DMS53 treated with DMSO at 0.1 percent for 48 hours (cell line): ENCODE measurements at regions not wholly inside any gene's neighbourhood (a gene's known extent, or its start where the extent isn't known, plus 50 kb on each side); places are given as distances from the start of the nearest gene placed in this dataset.
A peak's percentile ranks its signal among the peaks of the same experiment; 100 is the strongest.

Experiments
- DNase-seq: peaks from one replicate; lab custom pipeline; 2025; ENCODE audit not compliant: unreplicated experiment; lab: John Stamatoyannopoulos, UW

DNA sequence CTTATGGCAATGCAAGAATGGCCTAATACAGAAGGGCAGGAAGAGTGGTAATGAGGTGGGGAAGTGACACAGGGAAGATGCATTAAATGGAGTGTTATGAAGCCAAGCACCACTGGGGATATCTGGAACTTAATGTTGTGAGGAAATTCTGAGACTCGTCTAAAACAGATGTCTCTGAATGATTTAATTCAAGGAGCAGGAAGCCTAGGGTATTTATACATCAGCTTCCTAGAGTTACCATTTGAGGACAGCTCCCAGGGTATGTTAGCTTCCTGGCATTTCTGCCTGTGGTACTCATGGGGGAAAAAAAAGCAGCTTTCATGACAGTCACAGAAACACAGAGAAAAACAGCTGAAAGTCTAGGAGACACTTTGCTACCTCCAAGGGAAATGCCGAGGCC lies 989.5 kb downstream of the CBLN2 start:
- no peak for DNase-seq

DNA sequence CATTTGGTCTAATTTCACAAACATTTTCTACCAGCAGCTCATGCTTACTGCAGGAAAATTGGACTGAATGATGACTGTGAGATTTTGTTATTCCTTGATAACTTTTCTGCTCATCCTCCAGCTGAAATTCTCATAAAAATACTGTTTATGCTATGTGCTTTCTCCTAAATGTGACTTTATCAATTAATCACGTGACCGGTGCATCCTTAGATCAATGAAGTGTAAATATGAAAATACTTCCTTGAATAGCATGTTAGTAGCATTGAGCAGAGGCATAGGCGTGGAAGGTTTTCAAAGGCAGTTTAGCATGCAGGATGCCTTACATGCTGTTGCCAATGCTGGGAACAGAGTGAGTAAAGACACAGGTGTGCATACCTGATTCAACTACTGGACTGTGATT lies 1002.5 kb downstream of the CBLN2 start:
- no peak for DNase-seq

DNA sequence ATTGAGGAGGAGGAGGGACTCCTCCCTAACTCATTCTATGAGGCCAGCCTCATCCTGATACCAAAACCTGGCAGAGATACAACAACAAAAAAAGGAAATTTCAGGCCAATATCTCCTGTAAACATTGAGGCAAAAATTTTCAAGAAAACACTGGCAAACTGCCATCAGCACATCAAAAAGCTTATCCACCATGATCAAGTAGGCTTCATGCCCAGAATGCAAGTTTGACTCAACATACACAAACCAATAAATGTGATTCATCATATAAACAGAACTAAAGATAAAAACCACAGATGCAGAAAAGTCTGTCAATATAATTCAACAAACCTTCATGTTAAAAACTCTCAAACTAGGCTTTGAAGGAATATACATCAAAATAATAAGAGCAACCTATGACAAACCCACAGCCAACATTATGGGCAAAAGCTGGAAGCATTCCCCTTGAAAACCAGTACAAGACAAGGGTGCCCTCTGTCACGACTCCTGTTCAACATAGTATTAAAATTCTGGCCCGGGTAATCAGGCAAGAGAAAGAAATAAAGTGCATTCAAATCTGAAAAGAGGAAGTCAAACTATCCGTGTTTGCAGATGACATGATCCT lies 1014.3 kb downstream of the CBLN2 start:
- DNase-seq, result no peak

DNA sequence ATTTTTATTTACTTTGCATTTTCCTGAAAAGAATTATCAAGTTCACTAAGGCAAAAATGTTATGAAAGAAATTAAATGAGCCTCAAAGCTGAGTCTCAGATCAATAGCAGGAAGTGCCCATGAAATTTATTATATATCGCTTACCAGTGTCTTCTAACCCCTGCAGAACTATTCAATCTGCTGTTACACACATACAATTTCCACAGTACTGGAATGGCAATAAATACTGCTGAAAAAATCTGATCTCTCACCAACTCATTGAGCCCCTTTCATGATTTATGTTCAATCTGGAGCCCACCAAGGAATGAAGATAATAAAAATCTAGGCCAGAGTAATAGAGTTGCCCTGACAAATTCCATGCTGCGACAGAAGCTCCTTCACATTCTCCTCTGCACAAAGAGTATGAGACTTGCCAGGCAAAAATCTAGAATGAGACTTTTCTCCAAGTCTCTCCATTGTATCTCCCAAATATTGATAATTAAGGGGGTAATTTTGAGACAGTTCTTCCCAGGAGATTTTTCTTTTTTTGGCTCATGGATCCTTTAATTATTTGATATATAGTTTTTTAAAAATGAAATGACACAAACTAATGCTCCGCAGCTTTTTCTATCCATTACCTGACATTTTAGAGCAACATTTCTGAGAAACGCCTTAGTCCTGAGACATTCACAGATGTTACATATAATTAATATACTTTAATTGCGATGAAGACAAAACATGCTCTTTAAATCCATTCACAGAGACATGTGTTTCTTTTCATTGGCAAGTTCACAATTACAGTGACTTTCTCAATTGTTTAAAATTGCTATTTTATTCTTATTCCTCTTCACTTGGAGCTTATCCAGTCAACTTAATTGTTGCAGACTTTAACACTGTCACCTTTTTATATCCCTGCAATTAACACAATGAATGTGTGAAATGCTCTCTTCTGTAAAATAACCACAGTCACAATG lies 1020.4 kb downstream of the CBLN2 start:
- DNase-seq, result no peak

DNA sequence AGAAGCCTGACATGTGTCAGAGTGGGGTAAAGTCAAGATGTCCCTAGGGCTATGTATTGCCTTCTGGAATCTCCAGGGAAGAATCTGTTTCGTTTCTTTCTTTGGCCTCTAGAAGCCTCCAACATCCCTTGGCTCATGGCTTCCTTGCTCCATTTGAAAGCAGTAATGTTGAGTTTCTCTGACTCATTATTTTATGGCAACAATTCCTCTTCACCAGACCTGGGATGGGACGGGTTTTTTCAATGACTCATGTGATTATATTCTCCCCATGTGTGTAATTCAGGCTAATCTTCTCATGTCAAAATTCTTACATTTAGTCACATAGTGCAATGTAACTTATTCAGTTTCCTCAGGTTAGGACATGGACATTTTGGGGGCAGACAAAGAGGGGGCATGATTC lies 1038.6 kb downstream of the CBLN2 start:
- no peak for DNase-seq

DNA sequence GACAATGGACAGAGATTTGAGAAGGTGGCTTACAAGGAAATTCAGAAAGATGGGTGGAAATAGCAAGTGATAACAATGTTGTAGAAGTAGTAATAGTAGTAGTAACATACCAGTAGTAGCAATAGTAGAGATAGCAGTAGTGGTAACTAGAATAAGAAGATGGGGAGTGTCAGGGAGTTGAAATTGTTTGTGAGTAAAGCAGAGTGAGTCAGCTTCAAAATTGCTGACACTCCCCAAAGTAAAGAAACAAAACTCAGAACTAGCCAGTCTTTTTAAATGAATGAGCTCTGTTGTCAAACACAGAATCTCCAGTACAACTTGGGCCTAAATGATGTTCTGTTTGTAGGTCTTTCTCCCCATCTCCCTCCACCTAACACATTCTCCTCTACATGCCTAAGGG lies 1040.9 kb downstream of the CBLN2 start:
- DNase-seq, result no peak

DNA sequence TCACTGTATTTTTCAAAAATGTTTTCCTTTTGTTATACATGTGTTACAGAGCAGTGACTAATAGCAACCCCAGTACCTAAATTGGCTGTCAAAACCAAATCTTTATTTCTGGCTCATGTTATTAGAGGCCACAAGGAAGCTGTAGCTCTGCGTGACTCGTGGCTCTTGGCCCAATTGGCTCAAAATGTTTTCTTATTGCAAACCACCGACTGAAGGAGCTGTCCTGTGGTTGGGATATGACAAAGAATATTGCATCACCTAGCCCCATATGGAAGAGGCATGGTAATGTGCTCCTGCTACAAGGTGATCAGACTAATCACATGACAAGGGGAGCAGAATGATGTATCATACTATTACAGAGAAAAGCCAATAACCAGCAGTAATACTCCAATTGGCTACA lies 1058.5 kb downstream of the CBLN2 start:
- no peak for DNase-seq

DNA sequence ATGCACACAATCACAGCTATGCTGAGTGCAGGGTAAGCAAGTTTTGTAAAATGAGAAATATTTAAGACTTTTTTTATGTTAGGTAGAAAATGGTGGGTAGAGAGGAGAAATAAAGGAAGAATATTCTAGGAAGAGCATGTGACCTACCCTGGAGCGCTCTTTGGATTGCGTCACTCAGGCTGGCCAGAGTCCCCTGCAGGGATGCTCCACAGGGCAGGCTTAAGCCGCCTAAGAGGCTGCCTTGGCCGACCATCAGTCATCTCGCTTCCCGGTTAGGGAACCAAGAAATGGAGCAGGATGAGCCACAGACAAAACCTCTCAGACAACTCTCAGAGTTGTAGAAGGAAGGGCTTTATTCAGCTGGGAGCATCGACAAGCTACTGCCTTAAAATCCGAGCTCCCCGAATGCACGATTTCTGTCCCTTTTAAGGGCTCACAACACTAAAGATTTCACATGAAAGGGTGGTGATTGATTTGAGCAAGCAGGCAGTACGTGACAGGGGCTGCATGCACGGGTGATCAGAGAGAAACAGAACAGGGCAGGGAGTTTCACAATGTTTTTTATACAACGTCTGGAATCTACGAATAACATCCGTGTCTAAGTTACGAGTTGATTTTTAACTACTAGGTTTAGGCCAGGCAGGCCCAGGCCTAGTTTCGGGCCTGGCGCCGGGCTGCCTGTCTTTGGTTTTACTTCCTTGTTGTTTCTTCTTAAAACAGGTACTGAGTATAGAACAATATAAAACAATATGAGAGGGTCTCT lies 1072.0 kb downstream of the CBLN2 start:
- no peak for DNase-seq

DNA sequence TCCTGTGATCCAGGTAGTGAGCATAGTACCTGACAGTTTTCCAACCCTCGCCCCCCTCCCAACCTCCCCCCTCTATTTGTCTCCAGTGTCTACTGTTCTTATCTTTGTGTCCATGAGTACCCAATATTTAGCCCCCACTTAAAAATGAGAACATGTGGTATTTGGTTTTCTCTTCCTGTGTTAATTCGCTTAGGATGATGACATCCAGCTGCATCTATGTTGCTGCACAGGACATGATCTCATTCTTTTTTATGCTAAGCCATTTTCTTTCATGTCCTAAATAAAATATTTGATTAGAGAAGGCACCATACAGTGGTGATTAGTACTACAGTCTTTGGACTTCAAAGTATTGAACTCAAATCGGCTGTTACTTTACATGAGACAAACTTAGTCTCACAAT lies 1087.9 kb downstream of the CBLN2 start:
- DNase-seq, result no peak

DNA sequence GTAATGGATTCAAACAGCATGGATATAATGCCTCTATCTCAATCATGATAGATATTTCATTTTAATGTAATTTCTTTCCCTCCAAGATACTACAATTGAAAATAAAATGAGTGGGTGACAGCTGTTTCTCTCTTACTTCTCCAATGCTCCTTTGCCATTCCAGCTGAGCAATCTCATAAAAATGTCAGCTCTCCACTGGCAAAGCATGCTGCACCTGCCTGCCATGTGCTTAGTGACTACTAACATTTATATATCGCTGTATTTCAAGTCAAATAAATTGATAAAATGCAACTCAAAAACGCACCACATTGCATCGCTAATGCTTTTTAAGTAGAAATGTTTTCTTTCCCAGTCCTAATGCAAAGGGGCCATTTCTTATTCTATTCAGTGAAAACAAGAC lies 1093.9 kb downstream of the CBLN2 start:
- no peak for DNase-seq

DNA sequence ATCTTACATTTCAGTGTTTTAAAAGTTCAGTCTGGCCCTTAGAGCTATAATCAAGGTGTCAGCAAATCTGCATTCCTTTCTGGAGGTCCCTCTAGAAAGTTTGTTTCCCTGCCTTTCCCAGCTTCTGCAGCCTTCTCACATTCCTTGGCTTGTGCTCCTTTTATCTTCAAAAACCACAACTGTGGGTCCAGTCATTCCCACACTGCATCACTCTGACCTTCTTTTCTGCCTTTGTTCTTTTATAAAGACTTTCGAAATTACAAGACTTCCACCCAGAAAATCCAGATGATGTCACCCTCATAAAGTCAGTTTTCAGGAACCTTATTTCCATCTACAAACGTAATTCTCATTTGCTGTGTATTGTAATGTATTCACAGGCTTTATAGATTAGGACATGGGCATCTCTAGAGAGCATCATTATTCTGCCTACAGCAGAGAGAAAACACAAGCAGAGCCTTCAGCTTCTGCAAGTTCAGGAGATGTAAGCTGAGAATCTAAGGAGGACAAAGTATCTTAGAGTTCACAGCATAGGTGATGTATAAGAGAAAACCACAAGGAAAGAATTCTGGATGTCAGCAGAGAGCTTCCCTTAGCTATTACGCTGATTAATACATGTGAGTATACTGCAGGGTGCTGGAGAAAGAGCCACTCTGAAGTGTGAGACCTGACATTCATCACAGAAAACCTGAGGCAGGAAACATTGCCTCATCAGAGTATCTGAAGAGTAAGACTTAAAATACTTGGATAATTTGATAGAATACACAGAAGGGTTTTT lies 1100.2 kb downstream of the CBLN2 start:
- no peak for DNase-seq

DNA sequence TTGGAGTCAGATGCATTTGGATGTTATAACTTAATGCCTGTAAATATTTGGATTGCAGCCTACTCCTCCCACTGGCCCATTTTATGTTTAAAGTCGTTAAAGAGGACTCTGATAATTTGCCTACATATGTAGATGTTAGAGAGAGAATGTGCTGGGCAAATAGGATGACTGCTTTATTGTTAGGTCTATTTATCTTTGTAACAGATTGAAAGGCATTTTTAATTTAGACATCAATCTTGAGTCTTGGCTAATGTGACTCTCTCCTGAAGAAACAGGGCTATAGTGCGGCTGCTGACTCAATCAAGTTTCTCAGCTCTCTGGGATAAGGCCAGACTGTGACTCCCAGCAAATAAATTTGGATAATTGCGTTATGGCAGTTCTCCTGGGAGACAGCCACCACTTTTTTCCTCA lies 1101.4 kb downstream of the CBLN2 start:
- no peak for DNase-seq

DNA sequence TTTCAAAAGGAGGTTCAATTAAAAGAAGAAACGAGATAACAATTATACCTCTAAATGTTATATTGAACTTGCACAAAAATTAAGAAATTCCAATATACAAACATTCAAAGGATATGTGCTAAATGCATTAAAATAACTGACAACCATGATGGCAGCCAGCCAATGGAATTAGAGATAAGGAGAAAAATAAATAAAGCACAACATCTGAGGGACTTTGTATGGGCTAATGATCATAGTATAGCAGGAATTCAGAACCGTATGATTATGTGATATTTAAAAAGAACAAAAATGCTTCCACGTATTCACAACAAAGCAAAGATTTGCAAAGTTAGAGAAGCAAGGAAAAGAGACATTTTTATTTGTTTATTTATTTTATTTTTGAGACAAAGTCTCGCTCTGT lies 1103.0 kb downstream of the CBLN2 start:
- DNase-seq, result no peak

DNA sequence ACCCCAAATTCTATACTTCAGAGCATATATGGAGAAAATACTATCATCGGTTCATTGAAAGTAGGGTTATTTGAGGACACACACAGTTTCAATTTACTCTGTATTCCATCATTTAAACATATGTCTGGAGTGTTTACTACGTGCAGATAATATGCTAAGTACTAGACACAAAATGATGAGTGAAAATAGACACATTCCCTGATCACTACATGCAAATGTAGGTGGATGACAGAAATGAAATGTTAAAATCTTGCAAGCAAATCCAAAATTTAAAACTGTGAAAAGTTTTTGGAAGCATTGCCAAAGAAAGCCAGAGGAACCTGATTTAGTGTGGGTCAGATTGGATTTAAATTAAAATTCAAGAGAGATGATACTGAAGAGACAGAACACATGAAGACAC lies 1106.6 kb downstream of the CBLN2 start:
- DNase-seq, result no peak

DNA sequence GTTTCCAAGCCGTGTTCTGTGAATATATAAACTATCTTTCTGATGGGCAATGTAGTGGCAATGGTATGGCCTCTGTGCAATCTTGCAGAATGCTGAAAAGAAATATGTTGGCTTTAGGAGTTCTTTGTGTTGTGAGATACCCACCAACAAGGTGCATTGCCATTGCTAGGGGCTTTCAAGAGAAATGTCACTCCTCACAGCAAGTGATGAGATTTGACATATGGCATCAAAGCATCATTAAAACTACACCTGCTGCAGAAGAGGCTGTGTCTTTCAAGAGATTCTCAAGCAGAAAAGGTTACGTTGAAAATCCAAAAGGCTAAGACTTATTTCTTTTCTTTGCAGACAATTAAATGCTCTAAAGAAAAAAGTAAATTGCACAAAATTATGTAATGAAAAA lies 1110.8 kb downstream of the CBLN2 start:
- no peak for DNase-seq

DNA sequence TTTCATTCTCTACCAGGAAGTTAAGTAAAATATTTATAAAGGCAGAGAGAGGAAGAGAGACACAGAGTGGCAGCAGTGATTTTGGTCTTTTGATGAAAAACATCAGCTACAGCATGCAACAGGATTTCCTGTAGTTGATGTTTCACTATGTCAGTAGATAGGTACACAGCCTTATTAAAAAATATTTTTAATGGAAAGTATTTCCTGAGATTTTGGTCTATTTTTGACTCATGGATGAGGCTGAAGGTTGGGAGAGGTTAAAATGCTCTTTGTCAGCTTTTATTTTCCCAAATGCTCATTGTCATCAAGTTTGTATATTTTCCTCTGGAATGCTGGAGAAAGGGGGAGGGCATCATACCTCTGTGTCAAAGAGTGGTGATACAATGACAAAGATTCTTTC lies 1112.5 kb downstream of the CBLN2 start:
- no peak for DNase-seq

DNA sequence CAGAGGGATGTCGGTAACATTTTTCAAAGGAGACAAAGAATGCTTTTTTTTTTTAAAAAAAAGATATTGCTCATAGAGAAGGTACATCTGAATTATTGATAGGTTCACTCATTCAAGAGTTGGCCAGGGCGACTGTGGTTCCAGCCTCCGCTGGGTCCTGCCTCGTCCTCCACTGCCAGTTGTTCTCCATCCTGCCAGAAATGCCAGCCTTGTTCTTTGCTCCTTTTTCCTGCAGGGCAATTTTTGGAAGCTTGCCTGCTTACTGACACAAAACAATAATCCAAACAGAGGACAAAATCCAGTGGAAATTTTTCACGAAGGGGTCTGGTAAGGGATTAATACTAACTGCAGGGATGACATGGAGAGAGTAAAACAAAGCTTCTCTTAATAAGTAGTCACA lies 1113.0 kb downstream of the CBLN2 start:
- no peak for DNase-seq

DNA sequence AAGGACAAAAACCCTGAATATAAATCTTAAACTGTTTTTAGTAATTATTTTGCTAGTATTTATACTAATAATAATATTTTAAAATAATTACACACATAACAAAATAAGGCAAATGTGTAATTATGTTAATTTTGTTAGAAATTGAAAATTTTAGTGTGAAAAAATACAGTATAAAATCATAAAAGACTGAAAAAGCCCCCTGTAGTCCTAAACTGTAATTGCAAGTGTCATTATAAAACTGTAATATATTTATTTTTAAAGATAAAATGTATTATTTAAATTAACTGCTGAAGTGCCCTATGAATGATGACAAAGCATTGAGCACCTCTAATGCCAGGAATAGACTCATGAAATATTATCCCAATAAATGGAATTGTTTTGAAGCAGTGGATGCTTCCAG lies 1117.7 kb downstream of the CBLN2 start:
- DNase-seq, result no peak

DNA sequence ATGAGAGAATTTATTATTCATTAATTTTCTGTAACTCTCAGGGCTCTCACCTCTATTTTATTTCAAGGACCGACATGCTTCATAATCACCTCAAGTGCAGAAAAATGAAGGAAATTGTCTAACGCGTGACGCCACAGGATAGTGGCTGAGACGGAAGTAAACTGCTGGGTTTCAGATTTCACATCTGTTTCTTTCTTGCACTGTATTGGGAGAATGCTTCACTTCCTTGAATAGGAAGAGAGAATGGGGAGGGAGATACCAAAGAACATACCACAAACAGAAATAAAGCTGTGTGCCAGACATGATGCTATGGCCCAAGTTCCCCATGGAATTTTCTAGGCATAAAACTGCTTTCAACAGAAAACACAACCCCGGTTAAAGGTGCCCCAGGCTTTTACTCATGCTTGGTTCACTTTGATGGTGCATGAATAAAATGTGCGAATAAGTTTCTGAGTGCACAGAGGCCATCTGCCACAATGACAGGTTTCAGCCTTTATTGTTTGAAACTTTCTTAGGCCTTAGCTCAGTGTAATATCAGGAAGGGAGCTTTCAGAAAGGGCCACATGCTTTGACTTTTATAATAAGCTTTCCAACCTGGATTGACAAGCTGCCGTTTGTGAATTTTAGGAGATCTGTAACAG lies 1116.4 kb downstream of the SOCS6 start:
- DNase-seq, result peak; percentile 67

DNA sequence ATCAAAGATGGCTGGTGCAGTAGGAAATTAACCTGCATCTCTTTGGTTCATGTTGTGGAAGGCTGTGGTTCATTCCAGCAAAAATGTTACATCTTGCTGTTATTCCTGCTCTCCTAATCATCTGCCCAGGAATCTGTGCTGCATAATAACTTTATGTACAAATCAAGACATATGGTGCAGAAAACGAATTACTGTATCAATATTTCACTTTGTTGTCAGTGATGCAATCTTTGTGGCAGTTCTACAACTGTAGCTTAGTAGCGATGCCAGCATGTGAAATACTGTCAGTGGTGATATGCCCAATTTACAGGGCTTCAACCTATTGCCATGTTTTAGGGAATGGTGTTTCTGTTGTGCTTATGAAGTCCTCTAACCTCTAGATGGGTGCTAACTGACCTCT lies 1114.7 kb downstream of the SOCS6 start:
- DNase-seq, result no peak

DNA sequence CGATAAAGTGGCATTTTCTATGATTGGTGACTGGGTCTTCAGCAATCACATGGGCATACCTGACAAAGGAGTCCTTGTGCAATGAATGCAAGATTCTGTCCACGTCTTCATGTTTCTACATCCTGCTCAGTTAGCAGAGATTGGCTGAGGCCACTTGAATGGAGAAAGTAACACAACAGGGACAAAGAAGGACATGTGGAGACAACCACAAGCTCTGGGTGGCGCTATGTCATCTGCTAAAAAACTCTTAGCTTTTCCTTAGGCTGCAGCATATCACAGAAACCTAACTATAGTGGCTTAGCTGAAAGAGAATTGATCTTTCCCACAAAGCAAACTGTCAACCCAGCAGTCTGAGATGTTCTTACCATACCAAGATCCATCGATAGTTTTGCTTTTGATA lies 1109.7 kb downstream of the SOCS6 start:
- peak; percentile 96 for DNase-seq
